Stromal cell of bone marrow (primary cell): ENCODE measurements at regions not wholly inside any gene's neighbourhood (a gene's known extent, or its start where the extent isn't known, plus 50 kb on each side); places are given as distances from the start of the nearest gene placed in this dataset.

ENCODE experiments used
- DNase-seq: peaks from one replicate; pipeline ENCODE4 v3.0.0-alpha.2; 2012; ENCODE audit warnings: low read depth

- DNase-seq, result no peak
Observed at GRCh38 chr18:33517950-33518349, 60.1 kb upstream of the ASXL3 start.

GRCh38 chr18:33513027-33513426 lies 65.0 kb upstream of the ASXL3 start:
- DNase-seq, result no peak

- no peak for DNase-seq
Observed at GRCh38 chr18:33507019-33507418, 66.5 kb upstream of the CCDC178 start.

- no peak for DNase-seq
Observed at GRCh38 chr18:33505798-33506197, 65.3 kb upstream of the CCDC178 start.

GRCh38 chr18:33505297-33505696 lies 64.8 kb upstream of the CCDC178 start:
- DNase-seq, result no peak

- peak; percentile 3 for DNase-seq
Observed at GRCh38 chr18:33495278-33495677, 54.8 kb upstream of the CCDC178 start.
